ENCODE measurements at regions not wholly inside any gene's neighbourhood (a gene's known extent, or its start where the extent isn't known, plus 50 kb on each side); places are given as distances from the start of the nearest gene placed in this dataset.

GRCh38 chr11:24298146-24298545 lies 198.7 kb upstream of the LUZP2 start:
- Histone ChIP-seq H4K20me1 (ENCODE audit: insufficient read depth) (no peaks in the 10 kb centered on the region), H3K27me3 (replicated peaks; ENCODE audit: insufficient read depth) (no peaks in the 10 kb centered on the region), H3K4me1 (ENCODE audit: insufficient read depth) (no peaks in the 10 kb centered on the region), H3K9ac (no peak overlapping the region), H3K9me2 (ENCODE audit: insufficient read depth) (no peaks in the 10 kb centered on the region), H3K79me2 (ENCODE audit: insufficient read depth) (no peaks in the 10 kb centered on the region), H2AFZ (no peak overlapping the region), H3K27ac (no peak overlapping the region), H3K9me3 (ENCODE audit: low read depth) (no peaks in the 10 kb centered on the region), H3K4me2 (ENCODE audit: unreplicated experiment) (no peak overlapping the region), H3F3A (ENCODE audit: insufficient read depth) (no peaks in the 10 kb centered on the region), H3K36me3 (ENCODE audit: low read depth) (no peaks in the 10 kb centered on the region), H3K4me3 (no peak overlapping the region)
- DNase-seq: peak; percentile 15
- in situ Hi-C loops (cut with MboI): no loop called here
- TF ChIP-seq EZH2 (IDR thresholded peaks at IDR 0.05; ENCODE audit: insufficient read depth, poor library complexity, severe bottlenecking) (no peak), EZH2phosphoT487 (IDR thresholded peaks at IDR 0.05; ENCODE audit: insufficient read depth, low read depth) (no peak)
- WGBS, 2 experiments (ENCODE audit: low coverage in 1 of 2, low lambda C conversion rate in 2 of 2, missing lambda C conversion rate in 2 of 2): 1 to 6% methylated on average over 2 of the region's 2 CpGs

- no peaks in the 10 kb centered on the region for H3K9me2 ChIP-seq (ENCODE audit: insufficient read depth)
- H3K36me3 ChIP-seq (ENCODE audit: low read depth): no peaks in the 10 kb centered on the region
- no peaks in the 10 kb centered on the region for H3K79me2 ChIP-seq (ENCODE audit: insufficient read depth)
- 20 to 23% methylated on average over 2 of the region's 2 CpGs for WGBS, 2 experiments (ENCODE audit: low coverage in 1 of 2, low lambda C conversion rate in 2 of 2, missing lambda C conversion rate in 2 of 2)
- H3K4me3 ChIP-seq: no peak overlapping the region
- no peaks in the 10 kb centered on the region for H3K9me3 ChIP-seq (ENCODE audit: low read depth)
- no peaks in the 10 kb centered on the region for H3F3A ChIP-seq (ENCODE audit: insufficient read depth)
- no peak overlapping the region for H2AFZ ChIP-seq
- H3K27me3 ChIP-seq (replicated peaks; ENCODE audit: insufficient read depth): no peaks in the 10 kb centered on the region
- H4K20me1 ChIP-seq (ENCODE audit: insufficient read depth): no peaks in the 10 kb centered on the region
- H3K4me1 ChIP-seq (ENCODE audit: insufficient read depth): no peaks in the 10 kb centered on the region
- in situ Hi-C loops (cut with MboI): no loop called here
- no peak overlapping the region for H3K27ac ChIP-seq
- DNase-seq: no peak
- TF ChIP-seq EZH2phosphoT487 (IDR thresholded peaks at IDR 0.05; ENCODE audit: insufficient read depth, low read depth): no peak
- H3K9ac ChIP-seq: no peak overlapping the region
- H3K4me2 ChIP-seq (ENCODE audit: unreplicated experiment): no peak overlapping the region
These were observed 184.9 kb upstream of the LUZP2 start for GRCh38 chr11:24311974-24312373.

GRCh38 chr11:24312464-24313238 lies 184.2 kb upstream of the LUZP2 start:
- H3K9ac ChIP-seq: no peak overlapping the region
- H3K79me2 ChIP-seq (ENCODE audit: insufficient read depth): no peaks in the 10 kb centered on the region
- TF ChIP-seq EZH2 (IDR thresholded peaks at IDR 0.05; ENCODE audit: insufficient read depth, poor library complexity, severe bottlenecking) (no peak), EZH2phosphoT487 (IDR thresholded peaks at IDR 0.05; ENCODE audit: insufficient read depth, low read depth) (no peak)
- H3F3A ChIP-seq (ENCODE audit: insufficient read depth): no peaks in the 10 kb centered on the region
- H4K20me1 ChIP-seq (ENCODE audit: insufficient read depth): no peaks in the 10 kb centered on the region
- peak; percentile 1 for DNase-seq
- H3K4me1 ChIP-seq (ENCODE audit: insufficient read depth): no peaks in the 10 kb centered on the region
- H3K9me2 ChIP-seq (ENCODE audit: insufficient read depth): no peaks in the 10 kb centered on the region
- in situ Hi-C loops (cut with MboI): no loop called here
- WGBS, 2 experiments (ENCODE audit: low coverage in 1 of 2, low lambda C conversion rate in 2 of 2, missing lambda C conversion rate in 2 of 2): 34 to 45% methylated on average over 2 of the region's 2 CpGs
- H3K4me2 ChIP-seq (ENCODE audit: unreplicated experiment): no peak overlapping the region
- no peak overlapping the region for H3K27ac ChIP-seq
- no peak overlapping the region for H3K4me3 ChIP-seq
- no peaks in the 10 kb centered on the region for H3K9me3 ChIP-seq (ENCODE audit: low read depth)
- peak overlapping the region; percentile 30; the same call in 1 of the 2 replicates for H2AFZ ChIP-seq
- no peaks in the 10 kb centered on the region for H3K27me3 ChIP-seq (replicated peaks; ENCODE audit: insufficient read depth)
- H3K36me3 ChIP-seq (ENCODE audit: low read depth): no peaks in the 10 kb centered on the region

GRCh38 chr11:24321229-24321628 lies 175.6 kb upstream of the LUZP2 start:
- Histone ChIP-seq H4K20me1 (ENCODE audit: insufficient read depth) (no peaks in the 10 kb centered on the region), H3K79me2 (ENCODE audit: insufficient read depth) (no peaks in the 10 kb centered on the region), H3K4me2 (ENCODE audit: unreplicated experiment) (no peak overlapping the region), H3K4me1 (ENCODE audit: insufficient read depth) (no peaks in the 10 kb centered on the region), H3K9me3 (ENCODE audit: low read depth) (no peaks in the 10 kb centered on the region), H3K36me3 (ENCODE audit: low read depth) (no peaks in the 10 kb centered on the region), H2AFZ (no peak overlapping the region), H3K9me2 (ENCODE audit: insufficient read depth) (no peaks in the 10 kb centered on the region), H3K4me3 (no peak overlapping the region), H3K27ac (no peak overlapping the region), H3K27me3 (replicated peaks; ENCODE audit: insufficient read depth) (no peaks in the 10 kb centered on the region), H3K9ac (no peak overlapping the region), H3F3A (ENCODE audit: insufficient read depth) (no peaks in the 10 kb centered on the region)
- TF ChIP-seq EZH2phosphoT487 (IDR thresholded peaks at IDR 0.05; ENCODE audit: insufficient read depth, low read depth): no peak
- no peak for TF ChIP-seq EZH2 (IDR thresholded peaks at IDR 0.05; ENCODE audit: insufficient read depth, poor library complexity, severe bottlenecking)
- in situ Hi-C loops (cut with MboI): no loop called here
- no peak for DNase-seq
- WGBS, 2 experiments (ENCODE audit: low coverage in 1 of 2, low lambda C conversion rate in 2 of 2, missing lambda C conversion rate in 2 of 2): 56 to 65% methylated on average over 2 of the region's 2 CpGs

- H4K20me1 ChIP-seq (ENCODE audit: insufficient read depth): no peaks in the 10 kb centered on the region
- no peak overlapping the region for H3K27ac ChIP-seq
- in situ Hi-C loops (cut with MboI): no loop called here
- no peak overlapping the region for H3K9ac ChIP-seq
- no peaks in the 10 kb centered on the region for H3K9me3 ChIP-seq (ENCODE audit: low read depth)
- no peaks in the 10 kb centered on the region for H3K79me2 ChIP-seq (ENCODE audit: insufficient read depth)
- H3F3A ChIP-seq (ENCODE audit: insufficient read depth): no peaks in the 10 kb centered on the region
- H3K4me2 ChIP-seq (ENCODE audit: unreplicated experiment): no peak overlapping the region
- peak; percentile 9 for DNase-seq
- no peak overlapping the region for H3K4me3 ChIP-seq
- no peaks in the 10 kb centered on the region for H3K9me2 ChIP-seq (ENCODE audit: insufficient read depth)
- H3K36me3 ChIP-seq (ENCODE audit: low read depth): no peaks in the 10 kb centered on the region
- no peak overlapping the region for H2AFZ ChIP-seq
- H3K4me1 ChIP-seq (ENCODE audit: insufficient read depth): no peaks in the 10 kb centered on the region
- TF ChIP-seq EZH2phosphoT487 (IDR thresholded peaks at IDR 0.05; ENCODE audit: insufficient read depth, low read depth) (no peak), EZH2 (IDR thresholded peaks at IDR 0.05; ENCODE audit: insufficient read depth, poor library complexity, severe bottlenecking) (no peak)
- H3K27me3 ChIP-seq (replicated peaks; ENCODE audit: insufficient read depth): no peaks in the 10 kb centered on the region
These were observed 172.6 kb upstream of the LUZP2 start for GRCh38 chr11:24324211-24324610.

Measured in GM23248 (cell line).